Fibroblast of the aortic adventitia (primary cell): ENCODE measurements at regions not wholly inside any gene's neighbourhood (a gene's known extent, or its start where the extent isn't known, plus 50 kb on each side); places are given as distances from the start of the nearest gene placed in this dataset.

Experiments used
- DNase-seq: peaks from one replicate; pipeline ENCODE4 v3.0.0-alpha.2; 2010; ENCODE audit warnings: low read depth
- H3K4me3 ChIP-seq: 2 replicates; pipeline ENCODE4 v1.5.1; 2011; ENCODE audit warnings: low read depth, mild to moderate bottlenecking, control low read depth, low read length, moderate library complexity
- TF ChIP-seq, protein P1 (sequence below): IDR thresholded peaks from 2 replicates; pipeline ENCODE4 v1.5.1; 2011; ENCODE audit warnings: mild to moderate bottlenecking, low read length, control low read depth, inconsistent platforms; ENCODE audit not compliant: insufficient read depth

GRCh38 chr18:14905350-14905749 lies 157.4 kb downstream of the ANKRD30B start:
- no peak overlapping the region for H3K4me3 ChIP-seq
- DNase-seq, result no peak
- TF ChIP-seq, protein P1, sequence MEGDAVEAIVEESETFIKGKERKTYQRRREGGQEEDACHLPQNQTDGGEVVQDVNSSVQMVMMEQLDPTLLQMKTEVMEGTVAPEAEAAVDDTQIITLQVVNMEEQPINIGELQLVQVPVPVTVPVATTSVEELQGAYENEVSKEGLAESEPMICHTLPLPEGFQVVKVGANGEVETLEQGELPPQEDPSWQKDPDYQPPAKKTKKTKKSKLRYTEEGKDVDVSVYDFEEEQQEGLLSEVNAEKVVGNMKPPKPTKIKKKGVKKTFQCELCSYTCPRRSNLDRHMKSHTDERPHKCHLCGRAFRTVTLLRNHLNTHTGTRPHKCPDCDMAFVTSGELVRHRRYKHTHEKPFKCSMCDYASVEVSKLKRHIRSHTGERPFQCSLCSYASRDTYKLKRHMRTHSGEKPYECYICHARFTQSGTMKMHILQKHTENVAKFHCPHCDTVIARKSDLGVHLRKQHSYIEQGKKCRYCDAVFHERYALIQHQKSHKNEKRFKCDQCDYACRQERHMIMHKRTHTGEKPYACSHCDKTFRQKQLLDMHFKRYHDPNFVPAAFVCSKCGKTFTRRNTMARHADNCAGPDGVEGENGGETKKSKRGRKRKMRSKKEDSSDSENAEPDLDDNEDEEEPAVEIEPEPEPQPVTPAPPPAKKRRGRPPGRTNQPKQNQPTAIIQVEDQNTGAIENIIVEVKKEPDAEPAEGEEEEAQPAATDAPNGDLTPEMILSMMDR, result no peak

DNA sequence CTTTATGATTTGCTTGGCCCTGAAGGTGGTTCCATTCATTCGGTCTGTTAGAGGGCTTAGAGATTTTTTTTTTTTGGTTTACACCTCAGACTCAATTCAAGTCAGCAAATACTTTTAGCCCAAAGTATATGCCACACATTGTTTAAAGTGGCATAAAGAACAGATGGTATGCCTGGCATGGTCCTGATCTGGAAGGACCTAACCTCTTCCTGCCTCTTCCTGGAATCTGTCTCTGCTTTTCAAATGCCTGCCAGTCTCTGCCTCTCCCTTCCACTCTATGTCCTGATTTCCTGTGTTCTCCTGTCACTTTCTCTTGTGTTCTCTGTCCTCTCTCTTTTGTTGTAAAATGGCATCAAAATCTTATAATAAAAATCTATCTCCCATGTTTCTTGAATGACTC lies 158.0 kb downstream of the ANKRD30B start:
- DNase-seq, result no peak
- no peak overlapping the region for H3K4me3 ChIP-seq
- TF ChIP-seq, protein P1, result no peak

- DNase-seq, result no peak
- TF ChIP-seq, protein P1, result no peak
- H3K4me3 ChIP-seq, result no peak overlapping the region
Measured at GRCh38 chr18:14907420-14907819, 159.4 kb downstream of the ANKRD30B start.

GRCh38 chr18:14908541-14908940 lies 160.6 kb downstream of the ANKRD30B start:
- TF ChIP-seq, protein P1, result no peak
- H3K4me3 ChIP-seq, result no peak overlapping the region
- DNase-seq, result no peak

DNA sequence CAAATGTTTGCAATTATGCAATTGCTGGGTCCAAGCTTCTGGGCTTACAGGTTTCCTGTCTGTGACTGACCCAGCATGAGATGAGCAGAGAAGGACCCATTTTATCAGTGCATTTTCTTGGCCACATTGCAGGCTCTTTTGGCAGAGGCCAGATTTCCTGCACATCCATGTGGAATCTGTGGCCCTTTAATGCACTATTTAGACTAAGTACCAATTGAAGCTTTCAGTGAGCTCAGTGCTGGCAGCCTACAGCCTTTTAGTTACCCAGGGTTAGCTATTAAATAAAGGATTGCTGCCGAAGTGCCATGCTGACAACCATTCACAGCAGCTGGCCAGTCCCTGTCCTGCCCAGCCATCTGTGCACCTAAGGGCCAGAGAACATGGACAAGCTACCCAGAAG lies 165.0 kb downstream of the ANKRD30B start:
- TF ChIP-seq, protein P1, result no peak
- DNase-seq, result no peak
- H3K4me3 ChIP-seq, result no peak overlapping the region

GRCh38 chr18:14914121-14914520 lies 166.1 kb downstream of the ANKRD30B start:
- TF ChIP-seq, protein P1, result no peak
- peak; percentile 16 for DNase-seq
- H3K4me3 ChIP-seq, result no peak overlapping the region

GRCh38 chr18:14914771-14915170 lies 166.8 kb downstream of the ANKRD30B start:
- H3K4me3 ChIP-seq, result no peak overlapping the region
- DNase-seq, result peak; percentile 6
- TF ChIP-seq, protein P1, result no peak
